B cell (primary cell): ENCODE measurements at regions not wholly inside any gene's neighbourhood (a gene's known extent, or its start where the extent isn't known, plus 50 kb on each side); places are given as distances from the start of the nearest gene placed in this dataset.

Experiments used
- CTCF ChIP-seq: fragments of 200-600 bp; IDR thresholded peaks from one replicate; pipeline ENCODE4 v1.8.0; 2022; ENCODE audit warnings: antibody characterized with exemption, mild to moderate bottlenecking
- EZH2 ChIP-seq: IDR thresholded peaks from 2 replicates; pipeline ENCODE4 v1.6.1; 2012; ENCODE audit warnings: borderline replicate concordance, low read depth, mild to moderate bottlenecking, moderate library complexity, low read length; ENCODE audit not compliant: insufficient read depth, poor library complexity, severe bottlenecking

DNA sequence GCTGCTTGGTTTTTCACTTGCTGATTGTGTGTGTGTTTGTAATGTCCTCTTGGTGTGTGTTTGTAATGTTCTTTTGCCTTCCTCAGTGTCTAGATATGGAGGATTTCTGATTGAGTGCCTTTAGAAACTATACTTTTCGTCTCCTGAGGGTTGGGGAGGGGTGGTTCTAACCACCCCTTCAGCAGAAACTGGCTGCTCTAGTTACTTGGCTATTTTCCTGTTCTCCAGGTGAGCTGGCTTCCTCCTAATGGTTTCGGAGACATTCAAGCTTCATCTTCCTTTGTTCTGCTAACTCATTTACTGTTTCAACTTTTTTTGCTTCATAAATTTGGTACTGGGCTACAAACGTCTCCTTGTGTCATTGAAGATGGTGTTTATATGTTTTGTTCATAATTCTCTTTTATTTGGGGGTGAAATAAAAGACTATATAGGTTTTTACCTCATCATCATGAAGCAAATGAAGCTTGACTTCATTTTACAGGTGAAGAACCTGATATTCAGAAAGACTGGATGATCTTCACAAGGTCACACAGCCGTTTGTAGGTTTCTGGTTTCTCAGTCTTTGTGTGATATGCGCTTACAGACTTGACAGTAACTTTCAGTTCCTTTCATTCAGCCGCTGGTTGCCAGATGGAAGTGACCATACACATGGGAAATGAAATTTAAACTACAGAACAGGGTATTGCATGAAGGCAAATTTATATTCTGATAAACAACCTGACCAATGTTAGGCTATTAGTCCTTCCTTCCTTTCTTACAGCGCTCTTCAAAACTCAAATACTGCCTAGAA is 238.5 kb downstream of the GALR1 start:
- TF ChIP-seq CTCF (no peak), EZH2 (no peak)
